Mesendoderm (in vitro differentiated cells): ENCODE measurements at regions not wholly inside any gene's neighbourhood (a gene's known extent, or its start where the extent isn't known, plus 50 kb on each side); places are given as distances from the start of the nearest gene placed in this dataset.

Experiments
- DNase-seq: peaks from one replicate; pipeline ENCODE4 v3.0.0; 2013
- H2AK5ac ChIP-seq: 2 replicates; pipeline ENCODE4 v1.6.1; 2013; ENCODE audit warnings: low read length, inconsistent platforms
- H2BK120ac ChIP-seq: 2 replicates; pipeline ENCODE4 v1.6.1; 2013; ENCODE audit warnings: low read depth, mild to moderate bottlenecking, low read length, moderate library complexity, mixed read lengths
- H2BK15ac ChIP-seq: replicated peaks from 2 replicates; pipeline ENCODE4 v1.6.1; 2013; ENCODE audit warnings: low read depth, mild to moderate bottlenecking, moderate library complexity
- H2BK5ac ChIP-seq: 2 replicates; pipeline ENCODE4 v1.6.1; 2013; ENCODE audit warnings: low read length, inconsistent platforms
- H3K18ac ChIP-seq: 2 replicates; pipeline ENCODE4 v1.6.1; 2013; ENCODE audit warnings: mild to moderate bottlenecking, low read length, mixed read lengths
- H3K23ac ChIP-seq: one replicate; pipeline ENCODE4 v1.6.1; 2013; ENCODE audit warnings: low read length
- H3K27ac ChIP-seq: 2 replicates; pipeline ENCODE4 v1.5.1; 2013; ENCODE audit warnings: low read depth, mild to moderate bottlenecking, inconsistent platforms, low read length, moderate library complexity
- H3K27me3 ChIP-seq: 2 replicates; pipeline ENCODE4 v1.6.1; 2013; ENCODE audit warnings: low read length, control low read depth, mild to moderate bottlenecking, inconsistent platforms; ENCODE audit not compliant: insufficient read depth, poor library complexity
- H3K36me3 ChIP-seq: 2 replicates; pipeline ENCODE4 v1.6.1; 2013; ENCODE audit warnings: low read length, inconsistent platforms; ENCODE audit not compliant: control insufficient read depth, insufficient read depth
- H3K4ac ChIP-seq: one replicate; pipeline ENCODE4 v1.6.1; 2013; ENCODE audit warnings: low read depth, mild to moderate bottlenecking, low read length, moderate library complexity
- H3K4me1 ChIP-seq: 2 replicates; pipeline ENCODE4 v1.6.1; 2013; ENCODE audit warnings: low read depth, low read length, inconsistent platforms; ENCODE audit not compliant: control insufficient read depth
- H3K4me2 ChIP-seq: 2 replicates; pipeline ENCODE4 v1.6.1; 2013; ENCODE audit warnings: low read length
- H3K4me3 ChIP-seq: 2 replicates; pipeline ENCODE4 v1.5.1; 2013; ENCODE audit warnings: mild to moderate bottlenecking, low read length
- H3K56ac ChIP-seq: one replicate; pipeline ENCODE4 v1.6.1; 2013; ENCODE audit warnings: low read length
- H3K79me1 ChIP-seq: 2 replicates; pipeline ENCODE4 v1.6.1; 2013; ENCODE audit warnings: low read length, inconsistent platforms
- H3K79me2 ChIP-seq: 2 replicates; pipeline ENCODE4 v1.6.1; 2013; ENCODE audit warnings: mild to moderate bottlenecking, low read length; ENCODE audit not compliant: control insufficient read depth, insufficient read depth
- H3K9ac ChIP-seq: 2 replicates; pipeline ENCODE4 v1.6.1; 2013; ENCODE audit warnings: low read length, inconsistent platforms
- H4K5ac ChIP-seq: one replicate; pipeline ENCODE4 v1.6.1; 2013; ENCODE audit warnings: low read length
- H4K8ac ChIP-seq: one replicate; pipeline ENCODE4 v1.6.1; 2013; ENCODE audit warnings: low read depth, mild to moderate bottlenecking, control low read depth, low read length, moderate library complexity
- WGBS: extraction: QIAGEN DNeasy Blood & Tissue Kit; methylation state at CpG from one replicate; pipeline ENCODE4 v1.1.7; 2013; ENCODE audit warnings: low lambda C conversion rate, missing lambda C conversion rate; ENCODE audit not compliant: insufficient coverage; ENCODE audit errors: extremely low coverage; 5-methylcytosine and 5-hydroxymethylcytosine counted together

DNA sequence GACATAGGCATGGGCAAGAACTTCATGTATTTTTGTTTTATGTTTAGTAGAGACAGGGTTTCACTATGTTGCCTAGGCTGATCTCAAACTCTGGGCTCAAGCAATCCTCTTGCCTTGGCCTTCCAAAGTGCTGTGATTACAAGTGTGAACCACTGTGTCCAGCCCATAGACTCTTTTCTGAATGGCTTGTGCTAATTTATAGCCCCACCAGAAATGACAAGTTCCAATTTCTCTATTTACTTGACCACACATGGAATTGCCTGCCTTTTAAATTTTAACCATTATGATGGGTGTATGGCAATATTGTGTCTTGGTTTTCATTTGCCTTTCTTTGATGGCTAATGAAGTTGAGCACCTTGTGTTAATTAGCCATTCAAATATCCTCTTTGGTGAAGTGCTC lies 85.8 kb upstream of the NECTIN1 start:
- H3K36me3 ChIP-seq: no peaks in the 10 kb centered on the region
- H3K56ac ChIP-seq: no peak overlapping the region
- no peak overlapping the region for H3K18ac ChIP-seq
- peaks cover 6% of the 10 kb centered on the region for H3K4me1 ChIP-seq
- H3K27me3 ChIP-seq: no peaks in the 10 kb centered on the region
- no peak overlapping the region for H2BK120ac ChIP-seq
- no peak overlapping the region for H2BK5ac ChIP-seq
- H2BK15ac ChIP-seq: no peak overlapping the region
- H4K5ac ChIP-seq: no peak overlapping the region
- no peaks in the 10 kb centered on the region for H3K79me1 ChIP-seq
- H4K8ac ChIP-seq: no peak overlapping the region
- H2AK5ac ChIP-seq: no peak overlapping the region
- H3K4me2 ChIP-seq: no peak overlapping the region
- no peak overlapping the region for H3K9ac ChIP-seq
- H3K4ac ChIP-seq: no peak overlapping the region
- H3K4me3 ChIP-seq: no peak overlapping the region
- H3K27ac ChIP-seq: no peak overlapping the region
- no peak for DNase-seq
- H3K23ac ChIP-seq: no peak overlapping the region
- H3K79me2 ChIP-seq: no peaks in the 10 kb centered on the region

DNA sequence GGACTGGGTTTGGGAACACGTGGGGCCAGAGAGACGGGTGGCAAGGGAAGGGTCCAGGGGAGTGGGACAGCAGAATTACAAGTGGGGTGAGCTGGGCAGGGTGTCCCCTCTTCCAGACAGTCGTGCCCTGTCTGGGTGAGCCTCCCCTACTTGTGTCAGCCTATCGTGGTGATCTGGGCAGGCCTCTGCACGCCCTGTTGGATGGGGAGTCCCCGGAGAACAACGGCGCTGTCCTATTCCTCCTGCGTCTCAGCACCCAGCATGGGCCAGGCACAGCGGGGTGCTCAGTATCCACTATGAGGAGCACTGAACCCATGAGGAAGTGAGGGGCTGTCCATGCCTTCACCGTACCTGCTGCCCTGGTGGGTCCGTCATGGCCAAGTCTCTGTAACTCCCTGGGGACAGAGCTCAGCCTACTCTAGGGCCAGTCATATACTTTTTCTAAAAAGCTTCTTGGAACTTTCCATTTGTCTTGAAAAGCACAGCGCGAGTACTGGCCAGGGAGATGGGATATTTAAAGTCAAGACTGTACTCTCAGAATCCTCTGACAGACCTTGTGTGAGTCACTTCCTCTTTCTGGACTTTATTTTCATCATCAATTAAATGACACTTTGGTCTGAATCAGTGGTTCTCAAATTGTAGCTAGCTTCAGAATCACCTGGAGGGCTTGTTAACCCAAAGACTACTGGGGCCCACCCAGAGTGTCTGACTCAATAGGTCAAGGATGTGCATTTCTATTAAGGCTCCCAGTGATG lies 81.7 kb upstream of the NECTIN1 start:
- H2BK5ac ChIP-seq: no peak overlapping the region
- H3K4me3 ChIP-seq: no peak overlapping the region
- H2AK5ac ChIP-seq: no peak overlapping the region
- H3K79me2 ChIP-seq: no peaks in the 10 kb centered on the region
- DNase-seq: no peak
- H3K56ac ChIP-seq: no peak overlapping the region
- H3K23ac ChIP-seq: no peak overlapping the region
- no CpG with 5 or more reads among the region's 14 CpGs for WGBS
- H4K8ac ChIP-seq: no peak overlapping the region
- no peak overlapping the region for H3K4ac ChIP-seq
- H3K9ac ChIP-seq: no peak overlapping the region
- H4K5ac ChIP-seq: no peak overlapping the region
- H2BK120ac ChIP-seq: no peak overlapping the region
- H3K4me2 ChIP-seq: no peak overlapping the region
- peaks cover 2% of the 10 kb centered on the region for H3K4me1 ChIP-seq
- no peaks in the 10 kb centered on the region for H3K27me3 ChIP-seq
- no peak overlapping the region for H3K27ac ChIP-seq
- no peak overlapping the region for H2BK15ac ChIP-seq
- H3K79me1 ChIP-seq: no peaks in the 10 kb centered on the region
- no peak overlapping the region for H3K18ac ChIP-seq
- H3K36me3 ChIP-seq: no peaks in the 10 kb centered on the region

GRCh38 chr11:119809346-119809745 lies 80.3 kb upstream of the NECTIN1 start:
- H3K56ac ChIP-seq: no peak overlapping the region
- H2BK5ac ChIP-seq: no peak overlapping the region
- H3K27ac ChIP-seq: no peak overlapping the region
- no peak overlapping the region for H3K4me3 ChIP-seq
- no peaks in the 10 kb centered on the region for H3K79me1 ChIP-seq
- peaks cover 2% of the 10 kb centered on the region for H3K4me1 ChIP-seq
- no peaks in the 10 kb centered on the region for H3K79me2 ChIP-seq
- H2BK120ac ChIP-seq: no peak overlapping the region
- DNase-seq: no peak
- no peak overlapping the region for H3K4me2 ChIP-seq
- no peak overlapping the region for H3K4ac ChIP-seq
- H4K5ac ChIP-seq: no peak overlapping the region
- H3K27me3 ChIP-seq: no peaks in the 10 kb centered on the region
- H3K9ac ChIP-seq: no peak overlapping the region
- no peak overlapping the region for H3K23ac ChIP-seq
- no peaks in the 10 kb centered on the region for H3K36me3 ChIP-seq
- H2AK5ac ChIP-seq: no peak overlapping the region
- H4K8ac ChIP-seq: no peak overlapping the region
- H2BK15ac ChIP-seq: no peak overlapping the region
- no CpG with 5 or more reads among the region's 7 CpGs for WGBS
- H3K18ac ChIP-seq: no peak overlapping the region

DNA sequence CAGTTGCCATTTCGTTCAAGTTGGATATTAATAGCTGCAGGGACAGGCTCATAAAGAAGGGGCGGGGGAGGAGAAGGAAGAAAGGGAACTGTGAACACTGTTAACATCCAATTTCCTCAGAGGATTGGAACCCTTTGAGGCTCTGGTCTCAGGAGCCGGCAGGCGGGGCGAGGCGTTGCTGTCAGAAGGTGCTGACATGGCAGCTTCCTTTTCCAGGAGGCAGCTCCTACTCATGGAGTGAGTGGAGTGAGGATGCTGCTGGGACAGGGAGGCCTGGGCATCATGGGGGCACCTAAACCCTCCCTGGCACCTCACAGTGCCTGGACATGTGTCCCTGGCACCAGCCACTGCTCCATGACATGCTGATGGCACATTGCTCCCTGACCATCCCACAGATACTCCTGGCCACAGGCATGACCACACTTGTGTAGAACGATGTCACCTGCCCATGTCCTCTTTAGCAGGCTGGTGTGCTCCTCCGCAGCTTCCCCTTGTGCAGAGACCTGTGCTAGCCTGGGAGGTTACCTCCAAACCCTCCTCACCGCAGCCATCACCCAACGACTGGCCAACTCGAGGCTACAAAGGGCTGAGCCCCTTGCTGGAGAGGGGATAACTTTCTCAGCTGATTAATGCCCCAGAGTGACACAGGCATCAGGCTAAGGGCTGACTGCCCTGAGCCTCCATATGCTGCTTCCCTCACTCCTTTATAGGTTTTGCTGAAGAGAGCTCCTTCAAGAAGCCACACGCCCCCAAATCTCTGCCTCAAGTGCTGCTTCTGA lies 79.6 kb upstream of the NECTIN1 start:
- no peak overlapping the region for H4K5ac ChIP-seq
- no peak overlapping the region for H3K9ac ChIP-seq
- WGBS: no CpG with 5 or more reads among the region's 12 CpGs
- H2BK15ac ChIP-seq: no peak overlapping the region
- no peak overlapping the region for H3K4me3 ChIP-seq
- H2AK5ac ChIP-seq: no peak overlapping the region
- no peak overlapping the region for H2BK5ac ChIP-seq
- no peak overlapping the region for H3K4me2 ChIP-seq
- H3K56ac ChIP-seq: no peak overlapping the region
- no peaks in the 10 kb centered on the region for H3K79me2 ChIP-seq
- H3K79me1 ChIP-seq: no peaks in the 10 kb centered on the region
- no peak overlapping the region for H3K4ac ChIP-seq
- H3K36me3 ChIP-seq: no peaks in the 10 kb centered on the region
- H4K8ac ChIP-seq: no peak overlapping the region
- no peak overlapping the region for H3K27ac ChIP-seq
- no peak overlapping the region for H2BK120ac ChIP-seq
- no peaks in the 10 kb centered on the region for H3K27me3 ChIP-seq
- DNase-seq: no peak
- no peak overlapping the region for H3K18ac ChIP-seq
- peaks cover 2% of the 10 kb centered on the region for H3K4me1 ChIP-seq
- H3K23ac ChIP-seq: no peak overlapping the region

DNA sequence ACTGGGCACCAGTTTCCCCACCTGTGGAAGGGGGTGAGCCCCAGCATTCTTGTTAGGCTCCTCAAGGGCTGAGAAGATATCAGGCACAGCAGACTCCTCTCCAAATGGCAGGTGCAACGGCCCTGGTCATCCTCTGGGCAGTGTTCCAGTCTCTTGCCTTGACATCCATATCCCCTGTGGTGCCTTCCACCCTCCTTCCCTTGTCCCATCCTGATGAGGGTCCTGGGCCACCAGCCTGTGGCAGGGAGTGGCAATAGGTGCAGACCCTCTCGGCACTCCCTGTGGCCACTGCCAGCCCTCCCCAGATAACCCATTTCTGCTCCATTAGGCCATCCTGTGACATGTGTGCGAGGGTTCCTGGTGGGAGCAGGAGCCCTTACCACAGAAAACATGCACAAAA lies 78.8 kb upstream of the NECTIN1 start:
- H3K23ac ChIP-seq: no peak overlapping the region
- H3K27ac ChIP-seq: no peak overlapping the region
- no peak overlapping the region for H2BK15ac ChIP-seq
- H3K4ac ChIP-seq: no peak overlapping the region
- H3K18ac ChIP-seq: no peak overlapping the region
- H2AK5ac ChIP-seq: no peak overlapping the region
- H2BK5ac ChIP-seq: no peak overlapping the region
- H3K4me2 ChIP-seq: no peak overlapping the region
- H3K27me3 ChIP-seq: no peaks in the 10 kb centered on the region
- no peak overlapping the region for H4K5ac ChIP-seq
- no CpG with 5 or more reads among the region's 3 CpGs for WGBS
- peaks cover 2% of the 10 kb centered on the region for H3K4me1 ChIP-seq
- H3K56ac ChIP-seq: no peak overlapping the region
- no peaks in the 10 kb centered on the region for H3K36me3 ChIP-seq
- H3K79me1 ChIP-seq: no peaks in the 10 kb centered on the region
- H3K9ac ChIP-seq: no peak overlapping the region
- DNase-seq: no peak
- no peak overlapping the region for H3K4me3 ChIP-seq
- H2BK120ac ChIP-seq: no peak overlapping the region
- H3K79me2 ChIP-seq: no peaks in the 10 kb centered on the region
- no peak overlapping the region for H4K8ac ChIP-seq
